Stomach (tissue), 8 donors: ENCODE measurements at regions not wholly inside any gene's neighbourhood (a gene's known extent, or its start where the extent isn't known, plus 50 kb on each side); places are given as distances from the start of the nearest gene placed in this dataset.

Experiments
- DNase-seq, 2 donors: peaks; one replicate each; pipeline versions ENCODE4 v3.0.0 to v3.0.0-alpha.2; 2013 to 2019
- H3K27ac ChIP-seq, 5 donors: fragments of 200-600 bp in 4 of 5; sonication (generic) in 4 of 5; one replicate each; pipeline ENCODE4 v1.5.1; 2013 to 2019; ENCODE audit warnings: mild to moderate bottlenecking in 1 of 5, moderate library complexity in 1 of 5
- H3K27me3 ChIP-seq, 3 donors: fragments of 200-600 bp; sonication (generic); one replicate each; pipeline ENCODE4 v1.5.1; 2017 to 2019; ENCODE audit warnings: mixed run types in 1 of 3
- H3K36me3 ChIP-seq, 4 donors: fragments of 200-600 bp; sonication (generic); 1 replicate in 3 of 4; 2 replicates in 1 of 4; pipeline ENCODE4 v1.5.1; 2016 to 2019
- H3K4me1 ChIP-seq, 4 donors: fragments of 200-600 bp; sonication (generic); one replicate each; pipeline ENCODE4 v1.5.1; 2016 to 2019
- H3K4me3 ChIP-seq, 4 donors: fragments of 200-600 bp; sonication (generic) in 3 of 4; one replicate each; pipeline ENCODE4 v1.5.1; 2016 to 2019; ENCODE audit warnings: mild to moderate bottlenecking in 1 of 4
- H3K9me3 ChIP-seq, 4 donors: fragments of 200-600 bp; sonication (generic); one replicate each; pipeline ENCODE4 v1.5.1; 2016 to 2019
- EP300 ChIP-seq: sonication (generic); formaldehyde crosslinking; IDR thresholded peaks from one replicate; pipeline ENCODE4 v1.6.1; 2017; ENCODE audit warnings: antibody characterized with exemption
- POLR2A ChIP-seq, 4 donors: fragments of 450-650 bp; IDR thresholded peaks; one replicate each; pipeline ENCODE4 v1.6.1; 2016; ENCODE audit warnings: antibody characterized with exemption in 4 of 4, control low read depth in 2 of 4, mild to moderate bottlenecking in 1 of 4, moderate library complexity in 1 of 4
- POLR2AphosphoS5 ChIP-seq, 3 donors: sonication (generic); formaldehyde crosslinking; IDR thresholded peaks; one replicate each; pipeline ENCODE4 v1.6.1; 2016; ENCODE audit warnings: antibody characterized with exemption in 3 of 3
- WGBS, 5 donors: extraction: QIAGEN DNeasy Blood & Tissue Kit in 3 of 5; methylation state at CpG; one replicate each; pipeline versions ENCODE4 v1.1.5 to v1.1.7; 2013 to 2018; 5-methylcytosine and 5-hydroxymethylcytosine counted together
- intact Hi-C: fragments of 100-400 bp; cut with DNase I; formaldehyde crosslinking; loops from one replicate; pipeline ENCODE4 v1.15.1; 2023; ENCODE audit warnings: low total_unique reads
- TF ChIP-seq, protein P1 (sequence below), 7 experiments: fragments of 450-650 bp in 4 of 7; fragments of 200-600 bp in 3 of 7; sonication (generic) in 3 of 7; IDR thresholded peaks; one replicate each; pipeline ENCODE4 v1.5.1; 2016 to 2019; ENCODE audit warnings: antibody characterized with exemption in 7 of 7, control low read depth in 2 of 7, mild to moderate bottlenecking in 1 of 7
- donor health status: healthy with polysubstance abuse.
- donor health status: Bipolar disorder and iron deficiency.
- donor health status: healthy.

- no peak for DNase-seq
- H3K4me1 ChIP-seq = no peaks in the 10 kb centered on the region
- no peaks in the 10 kb centered on the region for H3K36me3 ChIP-seq
- no peak overlapping the region for H3K27ac ChIP-seq
- no peaks in the 10 kb centered on the region for H3K27me3 ChIP-seq
- intact Hi-C loops = no loop called here
- 68 to 86% (median 76%) methylated on average over 2 of the region's 2 CpGs for WGBS, 5 donors
- H3K4me3 ChIP-seq = no peak overlapping the region
- TF ChIP-seq, protein P1, sequence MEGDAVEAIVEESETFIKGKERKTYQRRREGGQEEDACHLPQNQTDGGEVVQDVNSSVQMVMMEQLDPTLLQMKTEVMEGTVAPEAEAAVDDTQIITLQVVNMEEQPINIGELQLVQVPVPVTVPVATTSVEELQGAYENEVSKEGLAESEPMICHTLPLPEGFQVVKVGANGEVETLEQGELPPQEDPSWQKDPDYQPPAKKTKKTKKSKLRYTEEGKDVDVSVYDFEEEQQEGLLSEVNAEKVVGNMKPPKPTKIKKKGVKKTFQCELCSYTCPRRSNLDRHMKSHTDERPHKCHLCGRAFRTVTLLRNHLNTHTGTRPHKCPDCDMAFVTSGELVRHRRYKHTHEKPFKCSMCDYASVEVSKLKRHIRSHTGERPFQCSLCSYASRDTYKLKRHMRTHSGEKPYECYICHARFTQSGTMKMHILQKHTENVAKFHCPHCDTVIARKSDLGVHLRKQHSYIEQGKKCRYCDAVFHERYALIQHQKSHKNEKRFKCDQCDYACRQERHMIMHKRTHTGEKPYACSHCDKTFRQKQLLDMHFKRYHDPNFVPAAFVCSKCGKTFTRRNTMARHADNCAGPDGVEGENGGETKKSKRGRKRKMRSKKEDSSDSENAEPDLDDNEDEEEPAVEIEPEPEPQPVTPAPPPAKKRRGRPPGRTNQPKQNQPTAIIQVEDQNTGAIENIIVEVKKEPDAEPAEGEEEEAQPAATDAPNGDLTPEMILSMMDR (IDR thresholded peaks at IDR 0.05) = no peak
- TF ChIP-seq POLR2AphosphoS5 (IDR thresholded peaks at IDR 0.05) (no peak), POLR2A (IDR thresholded peaks at IDR 0.05) (no peak), EP300 (no peak)
- peaks cover 0 to 7% (median 5%) of the 10 kb centered on the region in 4 donors for H3K9me3 ChIP-seq
Measured at GRCh38 chr6:165762125-165762524, 99.1 kb upstream of the PDE10A start.

- TF ChIP-seq POLR2AphosphoS5 (IDR thresholded peaks at IDR 0.05) (no peak), EP300 (no peak), POLR2A (IDR thresholded peaks at IDR 0.05) (no peak)
- TF ChIP-seq, protein P1 (IDR thresholded peaks at IDR 0.05) = no peak
- intact Hi-C loops = no loop called here
- WGBS, 5 donors = 84 to 94% (median 87%) methylated on average over 8 of the region's 8 CpGs
Measured at GRCh38 chr6:165760803-165761185, 97.8 kb upstream of the PDE10A start.

DNA sequence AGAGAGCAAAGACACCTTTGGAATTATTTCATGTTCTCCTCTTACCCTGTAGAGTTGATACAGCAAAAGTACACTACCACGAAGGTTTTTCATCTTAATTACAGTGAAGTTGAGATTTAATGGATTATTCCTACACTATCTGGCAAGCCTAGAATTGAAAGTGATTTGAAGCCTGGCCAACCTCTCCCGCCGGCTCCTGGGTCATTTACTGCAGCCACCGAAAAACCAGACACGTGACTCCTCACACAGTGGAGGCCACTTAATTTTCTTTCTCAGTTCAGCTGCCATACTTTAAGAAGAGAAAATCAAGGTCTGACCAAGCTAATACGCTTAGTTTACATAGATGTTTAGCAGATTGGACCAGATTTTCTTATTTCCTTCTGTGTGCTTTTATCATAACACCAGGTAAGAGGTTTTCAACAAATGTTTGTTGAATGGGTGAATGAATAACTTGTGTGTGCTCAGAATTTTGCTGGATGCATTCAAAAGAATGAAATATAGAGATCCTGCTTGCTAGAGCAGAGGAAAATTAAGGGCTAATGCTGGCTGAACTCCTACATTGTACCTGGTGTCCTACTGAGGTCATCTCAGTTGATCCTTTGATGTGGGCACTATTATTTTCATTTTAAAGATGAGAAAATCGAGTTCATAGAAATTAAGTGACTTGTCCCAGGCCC lies 97.2 kb upstream of the PDE10A start:
- Histone ChIP-seq H3K4me1 (no peaks in the 10 kb centered on the region), H3K9me3 (peaks cover 0 to 7% (median 5%) of the 10 kb centered on the region in 4 donors), H3K27me3 (no peaks in the 10 kb centered on the region), H3K36me3 (no peaks in the 10 kb centered on the region), H3K27ac (no peak overlapping the region), H3K4me3 (no peak overlapping the region)
- intact Hi-C loops = no loop called here
- DNase-seq = no peak
- TF ChIP-seq POLR2A (IDR thresholded peaks at IDR 0.05) = no peak
- no peak for TF ChIP-seq EP300
- TF ChIP-seq, protein P1 (IDR thresholded peaks at IDR 0.05) = no peak
- no peak for TF ChIP-seq POLR2AphosphoS5 (IDR thresholded peaks at IDR 0.05)
- WGBS, 5 donors = 36 to 64% (median 56%) methylated on average over 7 of the region's 7 CpGs

More at GRCh38 chr6:165760803-165761185, 97.8 kb upstream of the PDE10A start:
- H3K36me3 ChIP-seq = no peaks in the 10 kb centered on the region
- H3K27me3 ChIP-seq = no peaks in the 10 kb centered on the region
- no peak overlapping the region for H3K27ac ChIP-seq
- H3K4me1 ChIP-seq = no peaks in the 10 kb centered on the region
- no peak for DNase-seq
- H3K9me3 ChIP-seq = peaks cover 0 to 7% (median 5%) of the 10 kb centered on the region in 4 donors
- H3K4me3 ChIP-seq = no peak overlapping the region

- H3K27ac ChIP-seq = no peak overlapping the region
- H3K9me3 ChIP-seq = peaks cover 0 to 7% (median 5%) of the 10 kb centered on the region in 4 donors
- DNase-seq = no peak
- H3K4me1 ChIP-seq = no peaks in the 10 kb centered on the region
- intact Hi-C loops = no loop called here
- H3K4me3 ChIP-seq = no peak overlapping the region
- no peak for TF ChIP-seq POLR2AphosphoS5 (IDR thresholded peaks at IDR 0.05)
- TF ChIP-seq, protein P1 (IDR thresholded peaks at IDR 0.05) = no peak
- H3K27me3 ChIP-seq = no peaks in the 10 kb centered on the region
- H3K36me3 ChIP-seq = no peaks in the 10 kb centered on the region
Measured at GRCh38 chr6:165758441-165758840, 95.4 kb upstream of the PDE10A start.
